ENCODE measurements at regions not wholly inside any gene's neighbourhood (a gene's known extent, or its start where the extent isn't known, plus 50 kb on each side); places are given as distances from the start of the nearest gene placed in this dataset.
A peak's percentile ranks its signal among the peaks of the same experiment; 100 is the strongest.

DNA sequence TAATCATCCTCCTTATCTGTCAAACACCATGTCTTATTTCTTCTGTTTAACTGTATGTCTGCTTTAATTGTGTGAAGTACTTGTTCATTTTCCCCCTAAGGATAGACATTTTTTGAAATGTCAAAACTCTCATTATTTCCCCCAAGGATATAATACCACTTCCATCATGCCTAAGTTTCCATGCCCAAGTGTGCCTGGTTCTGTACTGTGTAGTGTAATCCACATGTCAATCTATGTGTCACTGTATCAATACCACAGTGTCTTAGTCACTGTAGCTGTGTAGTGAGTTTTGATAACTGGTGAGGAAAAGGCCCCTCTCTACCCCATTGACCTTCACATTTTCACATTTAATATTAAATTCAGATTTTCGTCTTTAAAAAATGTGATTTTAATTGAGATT, 1265.5 kb downstream of the PCDH9 start:
- H3K4me1 ChIP-seq: no peaks in the 10 kb centered on the region
- H3K27me3 ChIP-seq: no peaks in the 10 kb centered on the region
- TF ChIP-seq, protein P1, sequence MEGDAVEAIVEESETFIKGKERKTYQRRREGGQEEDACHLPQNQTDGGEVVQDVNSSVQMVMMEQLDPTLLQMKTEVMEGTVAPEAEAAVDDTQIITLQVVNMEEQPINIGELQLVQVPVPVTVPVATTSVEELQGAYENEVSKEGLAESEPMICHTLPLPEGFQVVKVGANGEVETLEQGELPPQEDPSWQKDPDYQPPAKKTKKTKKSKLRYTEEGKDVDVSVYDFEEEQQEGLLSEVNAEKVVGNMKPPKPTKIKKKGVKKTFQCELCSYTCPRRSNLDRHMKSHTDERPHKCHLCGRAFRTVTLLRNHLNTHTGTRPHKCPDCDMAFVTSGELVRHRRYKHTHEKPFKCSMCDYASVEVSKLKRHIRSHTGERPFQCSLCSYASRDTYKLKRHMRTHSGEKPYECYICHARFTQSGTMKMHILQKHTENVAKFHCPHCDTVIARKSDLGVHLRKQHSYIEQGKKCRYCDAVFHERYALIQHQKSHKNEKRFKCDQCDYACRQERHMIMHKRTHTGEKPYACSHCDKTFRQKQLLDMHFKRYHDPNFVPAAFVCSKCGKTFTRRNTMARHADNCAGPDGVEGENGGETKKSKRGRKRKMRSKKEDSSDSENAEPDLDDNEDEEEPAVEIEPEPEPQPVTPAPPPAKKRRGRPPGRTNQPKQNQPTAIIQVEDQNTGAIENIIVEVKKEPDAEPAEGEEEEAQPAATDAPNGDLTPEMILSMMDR (IDR thresholded peaks at IDR 0.05 in 4 of 5, conservative IDR thresholded peaks at IDR 0.05 in 1 of 5): no peak
- TF ChIP-seq POLR2A (IDR thresholded peaks at IDR 0.05): no peak
- ATAC-seq (no peak), DNase-seq (no peak)
- no peak overlapping the region for H3K4me3 ChIP-seq
- H3K36me3 ChIP-seq: no peaks in the 10 kb centered on the region
- in situ Hi-C loops (cut with MboI; ENCODE audit: low sequenced_read_pairs in 4 of 4) (no loop called here), intact Hi-C loops (cut with DNase I; ENCODE audit: low total_unique reads) (no loop called here)
- H3K9me3 ChIP-seq: no peaks in the 10 kb centered on the region
- H3K27ac ChIP-seq: no peak overlapping the region

GRCh38 chr13:65959305-65959704, 1270.8 kb downstream of the PCDH9 start:
- Histone ChIP-seq H3K4me1 (no peaks in the 10 kb centered on the region), H3K9me3 (no peaks in the 10 kb centered on the region), H3K27ac (no peak overlapping the region), H3K4me3 (no peak overlapping the region), H3K27me3 (no peaks in the 10 kb centered on the region), H3K36me3 (no peaks in the 10 kb centered on the region)
- ATAC-seq (no peak), DNase-seq (no peak)
- in situ Hi-C loops (cut with MboI; ENCODE audit: low sequenced_read_pairs in 4 of 4) (no loop called here), intact Hi-C loops (cut with DNase I; ENCODE audit: low total_unique reads) (no loop called here)
- TF ChIP-seq, protein P1 (IDR thresholded peaks at IDR 0.05 in 4 of 5, conservative IDR thresholded peaks at IDR 0.05 in 1 of 5): no peak

GRCh38 chr13:65946387-65946786, 1283.7 kb downstream of the PCDH9 start:
- DNase-seq (no peak), ATAC-seq (no peak)
- intact Hi-C loops (cut with DNase I; ENCODE audit: low total_unique reads): no loop called here
- H3K4me3 ChIP-seq: no peak overlapping the region
- H3K27me3 ChIP-seq: no peaks in the 10 kb centered on the region
- no peaks in the 10 kb centered on the region for H3K4me1 ChIP-seq
- no peak for TF ChIP-seq POLR2A (IDR thresholded peaks at IDR 0.05)
- TF ChIP-seq, protein P1 (IDR thresholded peaks at IDR 0.05 in 4 of 5, conservative IDR thresholded peaks at IDR 0.05 in 1 of 5): no peak
- in situ Hi-C loops (cut with MboI; ENCODE audit: low sequenced_read_pairs in 4 of 4): no loop called here
- H3K9me3 ChIP-seq: no peaks in the 10 kb centered on the region
- H3K36me3 ChIP-seq: no peaks in the 10 kb centered on the region
- H3K27ac ChIP-seq: no peak overlapping the region

- Histone ChIP-seq H3K4me1 (no peaks in the 10 kb centered on the region), H3K4me3 (no peak overlapping the region), H3K9me3 (no peaks in the 10 kb centered on the region), H3K27ac (no peak overlapping the region), H3K27me3 (no peaks in the 10 kb centered on the region), H3K36me3 (no peaks in the 10 kb centered on the region)
- intact Hi-C loops (cut with DNase I; ENCODE audit: low total_unique reads): no loop called here
- ATAC-seq: peak in 1 of 2 donors; percentile 30
- in situ Hi-C loops (cut with MboI; ENCODE audit: low sequenced_read_pairs in 4 of 4): no loop called here
- DNase-seq: no peak
- TF ChIP-seq POLR2A (IDR thresholded peaks at IDR 0.05): no peak
- TF ChIP-seq, protein P1 (IDR thresholded peaks at IDR 0.05 in 4 of 5, conservative IDR thresholded peaks at IDR 0.05 in 1 of 5): no peak
These were observed 1286.4 kb downstream of the PCDH9 start for GRCh38 chr13:65943708-65944107.

GRCh38 chr13:65943024-65943423, 1287.1 kb downstream of the PCDH9 start:
- no peaks in the 10 kb centered on the region for H3K4me1 ChIP-seq
- H3K27me3 ChIP-seq: no peaks in the 10 kb centered on the region
- in situ Hi-C loops (cut with MboI; ENCODE audit: low sequenced_read_pairs in 4 of 4) (no loop called here), intact Hi-C loops (cut with DNase I; ENCODE audit: low total_unique reads) (no loop called here)
- H3K9me3 ChIP-seq: no peaks in the 10 kb centered on the region
- H3K36me3 ChIP-seq: no peaks in the 10 kb centered on the region
- no peak for TF ChIP-seq POLR2A (IDR thresholded peaks at IDR 0.05)
- TF ChIP-seq, protein P1 (IDR thresholded peaks at IDR 0.05 in 4 of 5, conservative IDR thresholded peaks at IDR 0.05 in 1 of 5): no peak
- no peak for ATAC-seq
- H3K4me3 ChIP-seq: no peak overlapping the region
- H3K27ac ChIP-seq: no peak overlapping the region
- DNase-seq: no peak

Data from gastrocnemius medialis (tissue), 4 donors.